Choroid plexus epithelial cell (primary cell): ENCODE measurements at regions not wholly inside any gene's neighbourhood (a gene's known extent, or its start where the extent isn't known, plus 50 kb on each side); places are given as distances from the start of the nearest gene placed in this dataset.
"Not testable (repeated sequence)": the region's sequence is repeated elsewhere in the genome, so short reads cannot be mapped to it uniquely, and the experiment has no call there.

ENCODE experiments used
- DNase-seq: peaks from one replicate; pipeline ENCODE4 v3.0.0-alpha.2; 2010; ENCODE audit warnings: low read depth
- H3K4me3 ChIP-seq: 2 replicates; pipeline ENCODE4 v1.5.1; 2011; ENCODE audit warnings: low read depth, mild to moderate bottlenecking, control low read depth, low read length, moderate library complexity
- CTCF ChIP-seq: conservative IDR thresholded peaks from 2 replicates; pipeline ENCODE4 v1.5.1; 2011; ENCODE audit warnings: low read depth, mild to moderate bottlenecking, control low read depth, inconsistent platforms, low read length, moderate library complexity

DNA sequence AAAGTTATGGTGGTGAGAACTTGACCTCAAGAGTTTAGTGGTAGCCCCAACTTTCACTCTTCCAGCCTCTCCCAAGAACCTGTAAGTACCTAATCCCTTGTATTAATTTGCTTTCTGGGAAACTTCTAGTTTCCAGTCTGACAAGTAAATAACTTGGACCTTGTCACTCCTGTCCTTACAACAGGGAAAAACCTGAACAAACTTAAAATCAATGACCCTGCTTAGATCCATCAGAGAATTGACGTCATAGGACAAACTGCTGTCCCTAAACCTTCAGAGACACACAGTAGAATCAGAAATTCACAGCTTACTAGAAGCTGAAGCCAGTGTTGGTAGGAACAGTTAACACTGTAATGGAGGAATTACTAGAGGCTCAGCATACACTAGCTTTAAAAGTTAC is 60.0 kb upstream of the DCLK2 start:
- no peak for TF ChIP-seq CTCF
- DNase-seq = no peak
- H3K4me3 ChIP-seq = no peak overlapping the region

DNA sequence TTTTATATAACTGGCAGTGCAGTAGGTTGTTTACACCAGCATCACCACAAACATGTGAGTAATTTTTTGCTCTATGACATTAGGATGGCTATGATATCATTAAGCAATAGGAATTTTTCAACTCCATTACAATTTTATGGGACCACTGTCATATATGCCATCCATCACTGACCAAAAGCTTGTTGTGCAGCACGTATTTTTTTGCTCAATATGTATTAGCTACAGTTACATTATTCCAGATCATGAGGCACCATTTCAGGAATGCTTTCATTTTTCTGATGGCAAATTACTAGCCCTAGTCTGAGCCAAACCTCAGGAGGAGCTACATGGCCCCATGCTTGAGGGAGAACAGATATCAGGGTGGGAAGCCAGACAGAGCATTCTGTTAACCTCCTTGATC is 56.8 kb upstream of the DCLK2 start:
- no peak for TF ChIP-seq CTCF
- no peak overlapping the region for H3K4me3 ChIP-seq
- DNase-seq = no peak

GRCh38 chr4:150023489-150023888 is 54.8 kb upstream of the DCLK2 start:
- H3K4me3 ChIP-seq = no peak overlapping the region
- TF ChIP-seq CTCF = no peak
- no peak for DNase-seq

- not testable (repeated sequence) for DNase-seq, H3K4me3 ChIP-seq
Observed at GRCh38 chr4:150026987-150027386, 51.3 kb upstream of the DCLK2 start.
